Suprapubic skin (tissue), 4 donors: ENCODE measurements at regions not wholly inside any gene's neighbourhood (a gene's known extent, or its start where the extent isn't known, plus 50 kb on each side); places are given as distances from the start of the nearest gene placed in this dataset.

ENCODE experiments used
- EP300 ChIP-seq: sonication (generic); formaldehyde crosslinking; IDR thresholded peaks from one replicate; pipeline ENCODE4 v1.6.1; 2017; ENCODE audit warnings: antibody characterized with exemption
- POLR2A ChIP-seq, 2 donors: fragments of 450-650 bp; IDR thresholded peaks; one replicate each; pipeline ENCODE4 v1.6.1; 2017; ENCODE audit warnings: antibody characterized with exemption in 2 of 2, mild to moderate bottlenecking in 2 of 2, moderate library complexity in 2 of 2
- POLR2AphosphoS5 ChIP-seq, 3 donors: sonication (generic); formaldehyde crosslinking; IDR thresholded peaks; one replicate each; pipeline ENCODE4 v1.6.1; 2017; ENCODE audit warnings: antibody characterized with exemption in 3 of 3
- TF ChIP-seq, protein P1 (sequence below), 2 donors: fragments of 200-600 bp in 1 of 2; fragments of 450-650 bp in 1 of 2; sonication (generic) in 1 of 2; IDR thresholded peaks; one replicate each; pipeline ENCODE4 v1.5.1; 2016 to 2019; ENCODE audit warnings: antibody characterized with exemption in 2 of 2, mild to moderate bottlenecking in 1 of 2, moderate library complexity in 1 of 2

DNA sequence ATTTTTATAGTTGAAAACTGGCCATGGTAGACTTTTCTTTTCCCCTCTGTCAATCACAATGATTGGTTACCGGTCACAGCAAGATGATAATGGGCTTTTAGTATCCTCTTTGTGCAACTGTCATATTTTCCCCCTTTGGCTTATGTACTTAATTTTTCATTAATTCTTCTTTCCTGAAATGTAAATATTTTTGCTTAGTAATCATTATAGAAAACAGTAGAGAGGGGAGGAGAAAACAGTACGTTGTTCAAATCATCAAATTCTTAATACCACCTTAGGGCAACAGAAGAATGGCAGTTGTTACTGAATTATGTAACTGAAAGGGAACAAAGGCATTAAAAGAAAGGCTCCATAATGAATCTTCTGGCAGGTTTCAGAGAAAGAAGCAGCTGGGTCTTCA is 699.0 kb downstream of the METTL4 start:
- TF ChIP-seq, protein P1, sequence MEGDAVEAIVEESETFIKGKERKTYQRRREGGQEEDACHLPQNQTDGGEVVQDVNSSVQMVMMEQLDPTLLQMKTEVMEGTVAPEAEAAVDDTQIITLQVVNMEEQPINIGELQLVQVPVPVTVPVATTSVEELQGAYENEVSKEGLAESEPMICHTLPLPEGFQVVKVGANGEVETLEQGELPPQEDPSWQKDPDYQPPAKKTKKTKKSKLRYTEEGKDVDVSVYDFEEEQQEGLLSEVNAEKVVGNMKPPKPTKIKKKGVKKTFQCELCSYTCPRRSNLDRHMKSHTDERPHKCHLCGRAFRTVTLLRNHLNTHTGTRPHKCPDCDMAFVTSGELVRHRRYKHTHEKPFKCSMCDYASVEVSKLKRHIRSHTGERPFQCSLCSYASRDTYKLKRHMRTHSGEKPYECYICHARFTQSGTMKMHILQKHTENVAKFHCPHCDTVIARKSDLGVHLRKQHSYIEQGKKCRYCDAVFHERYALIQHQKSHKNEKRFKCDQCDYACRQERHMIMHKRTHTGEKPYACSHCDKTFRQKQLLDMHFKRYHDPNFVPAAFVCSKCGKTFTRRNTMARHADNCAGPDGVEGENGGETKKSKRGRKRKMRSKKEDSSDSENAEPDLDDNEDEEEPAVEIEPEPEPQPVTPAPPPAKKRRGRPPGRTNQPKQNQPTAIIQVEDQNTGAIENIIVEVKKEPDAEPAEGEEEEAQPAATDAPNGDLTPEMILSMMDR (IDR thresholded peaks at IDR 0.05): no peak
- TF ChIP-seq POLR2A (IDR thresholded peaks at IDR 0.05) (no peak), EP300 (no peak), POLR2AphosphoS5 (IDR thresholded peaks at IDR 0.05) (no peak)
